Neural cell (in vitro differentiated cells): ENCODE measurements at regions not wholly inside any gene's neighbourhood (a gene's known extent, or its start where the extent isn't known, plus 50 kb on each side); places are given as distances from the start of the nearest gene placed in this dataset.

Experiments used
- H2AFZ ChIP-seq: fragments of 200-600, 300-800 bp; sonication (generic), shearing (Covaris generic); 2 replicates; pipeline ENCODE4 v1.6.0; 2014; ENCODE audit warnings: low read depth, mild to moderate bottlenecking, antibody characterized with exemption, low read length, moderate library complexity
- H3F3A ChIP-seq: fragments of 200-600 bp; shearing (Covaris generic); 2 replicates; pipeline ENCODE4 v1.6.1; 2016; ENCODE audit warnings: mild to moderate bottlenecking, moderate library complexity, mixed read lengths, antibody characterized with exemption, low read length; ENCODE audit not compliant: insufficient read depth, poor library complexity, severe bottlenecking
- H3K27ac ChIP-seq: fragments of 200-600, 300-800 bp; sonication (generic), shearing (Covaris generic); 2 replicates; pipeline ENCODE4 v1.5.1; 2014; ENCODE audit warnings: mild to moderate bottlenecking, low read length, moderate library complexity
- H3K27me3 ChIP-seq: fragments of 300-800, 200-600 bp; sonication (generic), shearing (Covaris generic); 2 replicates; pipeline ENCODE4 v1.6.0; 2014; ENCODE audit warnings: mild to moderate bottlenecking, low read depth, low read length, moderate library complexity; ENCODE audit not compliant: insufficient read depth
- H3K36me3 ChIP-seq: fragments of 300-800, 200-600 bp; sonication (generic), shearing (Covaris generic); 2 replicates; pipeline ENCODE4 v1.5.1; 2014; ENCODE audit warnings: mild to moderate bottlenecking, antibody characterized with exemption, low read length, moderate library complexity; ENCODE audit not compliant: insufficient read depth
- H3K4me2 ChIP-seq: fragments of 300-800, 200-600 bp; sonication (generic), shearing (Covaris generic); 2 replicates; pipeline ENCODE4 v1.6.0; 2014; ENCODE audit warnings: mild to moderate bottlenecking, low read length
- H3K4me3 ChIP-seq: fragments of 300-800, 200-600 bp; sonication (generic), shearing (Covaris generic); 2 replicates; pipeline ENCODE4 v1.5.1; 2014; ENCODE audit warnings: mild to moderate bottlenecking, low read length, moderate library complexity
- H3K79me2 ChIP-seq: fragments of 200-600 bp; shearing (Covaris generic); replicated peaks from 2 replicates; pipeline ENCODE4 v1.6.0; 2014; ENCODE audit warnings: mild to moderate bottlenecking, low read length, moderate library complexity; ENCODE audit not compliant: insufficient read depth
- H3K9ac ChIP-seq: fragments of 300-800, 200-600 bp; sonication (generic), shearing (Covaris generic); 2 replicates; pipeline ENCODE4 v1.6.1; 2016; ENCODE audit warnings: mild to moderate bottlenecking, low read length, mixed read lengths
- H3K9me2 ChIP-seq: fragments of 200-600 bp; shearing (Covaris generic); 2 replicates; pipeline ENCODE4 v1.6.1; 2016; ENCODE audit warnings: mild to moderate bottlenecking, low read length, mixed read lengths; ENCODE audit not compliant: insufficient read depth
- H3K9me3 ChIP-seq: fragments of 200-600, 300-800 bp; sonication (generic), shearing (Covaris generic); 2 replicates; pipeline ENCODE4 v1.6.1; 2016; ENCODE audit warnings: mild to moderate bottlenecking, mixed run types, low read length, moderate library complexity, mixed read lengths
- H4K20me1 ChIP-seq: fragments of 200-600 bp; shearing (Covaris generic); 2 replicates; pipeline ENCODE4 v1.6.1; 2016; ENCODE audit warnings: mild to moderate bottlenecking, mixed run types; ENCODE audit not compliant: insufficient read depth
- EP300 ChIP-seq: fragments of 450-650 bp; conservative IDR thresholded peaks from 2 replicates; pipeline ENCODE4 v1.6.1; 2014; ENCODE audit warnings: antibody characterized with exemption, mild to moderate bottlenecking, moderate library complexity; ENCODE audit not compliant: poor library complexity, severe bottlenecking
- EZH2 ChIP-seq: fragments of 200-600, 300-800 bp; shearing (Covaris generic), sonication (generic); IDR thresholded peaks from 2 replicates; pipeline ENCODE4 v1.6.1; 2014; ENCODE audit warnings: antibody characterized with exemption, low read length, borderline replicate concordance, mild to moderate bottlenecking; ENCODE audit not compliant: insufficient read depth, poor library complexity, severe bottlenecking
- MXI1 ChIP-seq: fragments of 450-650 bp; conservative IDR thresholded peaks from 2 replicates; pipeline ENCODE4 v1.6.1; 2014; ENCODE audit warnings: antibody characterized with exemption, mild to moderate bottlenecking; ENCODE audit not compliant: poor library complexity, severe bottlenecking
- POLR2AphosphoS5 ChIP-seq: IDR thresholded peaks from 2 replicates; pipeline ENCODE4 v1.6.1; 2012
- RAD21 ChIP-seq: fragments of 450-650 bp; conservative IDR thresholded peaks from 2 replicates; pipeline ENCODE4 v1.6.1; 2014; ENCODE audit warnings: antibody characterized with exemption, mild to moderate bottlenecking, moderate library complexity
- SMC3 ChIP-seq: fragments of 450-650 bp; conservative IDR thresholded peaks from 2 replicates; pipeline ENCODE4 v1.6.1; 2014; ENCODE audit warnings: antibody characterized with exemption, mild to moderate bottlenecking, moderate library complexity; ENCODE audit not compliant: poor library complexity
- TAF1 ChIP-seq: IDR thresholded peaks from 2 replicates; pipeline ENCODE4 v1.6.1; 2012; ENCODE audit warnings: low read depth
- TF ChIP-seq, protein P1 (sequence below): fragments of 450-650 bp; IDR thresholded peaks from 2 replicates; pipeline ENCODE4 v1.5.1; 2014; ENCODE audit warnings: antibody characterized with exemption, mild to moderate bottlenecking, moderate library complexity; ENCODE audit not compliant: poor library complexity, severe bottlenecking
- TF ChIP-seq, protein P2 (sequence below): IDR thresholded peaks from 2 replicates; pipeline ENCODE4 v1.6.1; 2012; ENCODE audit warnings: borderline replicate concordance

DNA sequence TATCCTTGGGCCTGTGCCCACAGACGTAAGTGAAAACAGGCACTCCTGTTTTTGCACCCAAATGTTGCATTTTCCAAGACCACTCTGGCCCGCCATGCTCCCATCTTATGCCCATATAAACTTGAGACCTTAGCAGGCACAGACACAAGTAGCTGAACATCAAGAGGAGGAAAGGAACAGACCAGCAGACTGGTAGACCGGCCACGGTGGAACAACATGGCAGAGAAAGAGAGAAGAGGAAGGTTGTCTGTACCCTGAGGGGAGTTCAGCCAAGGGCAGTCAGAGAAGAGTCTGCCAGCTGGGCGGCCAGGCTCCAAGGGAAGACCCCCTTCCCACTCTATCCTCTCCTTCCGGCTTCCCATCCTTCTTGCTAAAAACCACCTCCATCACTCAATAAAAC, 85.3 kb downstream of the GPR37 start:
- no peaks in the 10 kb centered on the region for H3K79me2 ChIP-seq
- TF ChIP-seq POLR2AphosphoS5: no peak
- TF ChIP-seq, protein P1, sequence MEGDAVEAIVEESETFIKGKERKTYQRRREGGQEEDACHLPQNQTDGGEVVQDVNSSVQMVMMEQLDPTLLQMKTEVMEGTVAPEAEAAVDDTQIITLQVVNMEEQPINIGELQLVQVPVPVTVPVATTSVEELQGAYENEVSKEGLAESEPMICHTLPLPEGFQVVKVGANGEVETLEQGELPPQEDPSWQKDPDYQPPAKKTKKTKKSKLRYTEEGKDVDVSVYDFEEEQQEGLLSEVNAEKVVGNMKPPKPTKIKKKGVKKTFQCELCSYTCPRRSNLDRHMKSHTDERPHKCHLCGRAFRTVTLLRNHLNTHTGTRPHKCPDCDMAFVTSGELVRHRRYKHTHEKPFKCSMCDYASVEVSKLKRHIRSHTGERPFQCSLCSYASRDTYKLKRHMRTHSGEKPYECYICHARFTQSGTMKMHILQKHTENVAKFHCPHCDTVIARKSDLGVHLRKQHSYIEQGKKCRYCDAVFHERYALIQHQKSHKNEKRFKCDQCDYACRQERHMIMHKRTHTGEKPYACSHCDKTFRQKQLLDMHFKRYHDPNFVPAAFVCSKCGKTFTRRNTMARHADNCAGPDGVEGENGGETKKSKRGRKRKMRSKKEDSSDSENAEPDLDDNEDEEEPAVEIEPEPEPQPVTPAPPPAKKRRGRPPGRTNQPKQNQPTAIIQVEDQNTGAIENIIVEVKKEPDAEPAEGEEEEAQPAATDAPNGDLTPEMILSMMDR: no peak
- TF ChIP-seq, protein P2, sequence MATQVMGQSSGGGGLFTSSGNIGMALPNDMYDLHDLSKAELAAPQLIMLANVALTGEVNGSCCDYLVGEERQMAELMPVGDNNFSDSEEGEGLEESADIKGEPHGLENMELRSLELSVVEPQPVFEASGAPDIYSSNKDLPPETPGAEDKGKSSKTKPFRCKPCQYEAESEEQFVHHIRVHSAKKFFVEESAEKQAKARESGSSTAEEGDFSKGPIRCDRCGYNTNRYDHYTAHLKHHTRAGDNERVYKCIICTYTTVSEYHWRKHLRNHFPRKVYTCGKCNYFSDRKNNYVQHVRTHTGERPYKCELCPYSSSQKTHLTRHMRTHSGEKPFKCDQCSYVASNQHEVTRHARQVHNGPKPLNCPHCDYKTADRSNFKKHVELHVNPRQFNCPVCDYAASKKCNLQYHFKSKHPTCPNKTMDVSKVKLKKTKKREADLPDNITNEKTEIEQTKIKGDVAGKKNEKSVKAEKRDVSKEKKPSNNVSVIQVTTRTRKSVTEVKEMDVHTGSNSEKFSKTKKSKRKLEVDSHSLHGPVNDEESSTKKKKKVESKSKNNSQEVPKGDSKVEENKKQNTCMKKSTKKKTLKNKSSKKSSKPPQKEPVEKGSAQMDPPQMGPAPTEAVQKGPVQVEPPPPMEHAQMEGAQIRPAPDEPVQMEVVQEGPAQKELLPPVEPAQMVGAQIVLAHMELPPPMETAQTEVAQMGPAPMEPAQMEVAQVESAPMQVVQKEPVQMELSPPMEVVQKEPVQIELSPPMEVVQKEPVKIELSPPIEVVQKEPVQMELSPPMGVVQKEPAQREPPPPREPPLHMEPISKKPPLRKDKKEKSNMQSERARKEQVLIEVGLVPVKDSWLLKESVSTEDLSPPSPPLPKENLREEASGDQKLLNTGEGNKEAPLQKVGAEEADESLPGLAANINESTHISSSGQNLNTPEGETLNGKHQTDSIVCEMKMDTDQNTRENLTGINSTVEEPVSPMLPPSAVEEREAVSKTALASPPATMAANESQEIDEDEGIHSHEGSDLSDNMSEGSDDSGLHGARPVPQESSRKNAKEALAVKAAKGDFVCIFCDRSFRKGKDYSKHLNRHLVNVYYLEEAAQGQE: no peak
- TF ChIP-seq RAD21: no peak
- no peak for TF ChIP-seq EP300
- no peak for TF ChIP-seq TAF1
- no peak for TF ChIP-seq SMC3
- TF ChIP-seq MXI1: no peak
- TF ChIP-seq EZH2: no peak
- no peaks in the 10 kb centered on the region for H4K20me1 ChIP-seq
- H3K27me3 ChIP-seq: no peaks in the 10 kb centered on the region
- H3K9me3 ChIP-seq: no peaks in the 10 kb centered on the region
- H2AFZ ChIP-seq: no peak overlapping the region
- no peaks in the 10 kb centered on the region for H3K9me2 ChIP-seq
- H3K27ac ChIP-seq: no peak overlapping the region
- no peaks in the 10 kb centered on the region for H3F3A ChIP-seq
- no peak overlapping the region for H3K4me2 ChIP-seq
- no peak overlapping the region for H3K4me3 ChIP-seq
- H3K36me3 ChIP-seq: no peaks in the 10 kb centered on the region
- H3K9ac ChIP-seq: no peak overlapping the region

DNA sequence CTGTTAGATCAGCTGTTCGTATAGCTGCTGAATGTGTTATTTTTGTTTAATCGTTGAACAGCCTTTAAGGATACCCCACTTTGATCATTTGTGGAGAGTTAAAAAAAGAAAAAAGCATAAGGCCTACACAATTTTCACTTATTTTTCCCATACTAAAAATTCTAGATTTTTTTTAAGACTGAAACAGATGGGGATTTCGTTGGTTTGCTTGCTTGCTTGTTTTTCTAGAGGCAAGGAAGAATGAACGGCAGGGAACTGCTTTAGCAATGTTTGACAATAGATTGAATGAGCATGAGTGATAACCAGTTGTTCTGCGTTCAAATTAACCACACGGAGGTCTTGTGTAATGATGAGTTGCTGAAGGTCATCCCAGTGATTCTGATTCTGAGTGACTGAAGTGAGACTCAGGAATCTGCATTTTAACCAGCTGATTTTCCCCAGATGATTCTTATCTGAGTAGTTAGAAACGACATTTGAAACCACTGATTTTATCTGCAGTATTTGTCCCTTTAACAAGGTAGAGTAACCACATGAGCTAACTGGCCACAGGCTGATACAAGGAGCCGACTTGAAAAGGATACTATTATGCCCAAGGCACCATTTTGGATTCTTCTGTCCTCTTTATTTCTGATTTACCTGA, 85.9 kb downstream of the GPR37 start:
- Histone ChIP-seq H3K9ac (no peak overlapping the region), H3K79me2 (no peaks in the 10 kb centered on the region), H3K9me2 (no peaks in the 10 kb centered on the region), H4K20me1 (no peaks in the 10 kb centered on the region), H3K4me2 (no peak overlapping the region), H3K27ac (no peak overlapping the region), H3F3A (no peaks in the 10 kb centered on the region), H3K36me3 (no peaks in the 10 kb centered on the region), H2AFZ (no peak overlapping the region), H3K9me3 (no peaks in the 10 kb centered on the region), H3K27me3 (no peaks in the 10 kb centered on the region), H3K4me3 (no peak overlapping the region)
- no peak for TF ChIP-seq TAF1
- no peak for TF ChIP-seq MXI1

DNA sequence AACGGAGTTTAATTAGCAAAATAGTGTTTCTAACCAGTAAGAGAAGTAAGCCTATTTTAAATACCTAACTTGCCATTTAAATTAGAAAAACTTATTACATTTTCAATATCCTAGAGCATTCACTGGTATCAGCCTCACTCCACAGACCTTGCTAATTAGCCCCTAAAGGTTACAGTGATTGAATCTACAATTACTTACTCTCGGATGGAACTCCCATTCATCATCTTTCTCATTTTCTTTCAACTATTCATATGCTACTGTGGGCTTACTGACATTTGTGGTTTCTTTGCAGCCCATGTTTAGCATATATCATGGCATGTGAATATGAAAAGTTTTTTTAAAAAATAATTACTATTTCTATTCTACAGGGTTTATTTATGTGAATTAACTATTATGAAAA, 86.4 kb downstream of the GPR37 start:
- Histone ChIP-seq H3K79me2 (no peaks in the 10 kb centered on the region), H3K9me2 (no peaks in the 10 kb centered on the region), H4K20me1 (no peaks in the 10 kb centered on the region), H3K36me3 (no peaks in the 10 kb centered on the region), H3K27ac (no peak overlapping the region), H2AFZ (no peak overlapping the region), H3K27me3 (no peaks in the 10 kb centered on the region), H3K9me3 (no peaks in the 10 kb centered on the region), H3K4me2 (no peak overlapping the region), H3F3A (no peaks in the 10 kb centered on the region), H3K9ac (no peak overlapping the region), H3K4me3 (no peak overlapping the region)
- TF ChIP-seq EP300: no peak
- TF ChIP-seq EZH2: no peak
- TF ChIP-seq RAD21: no peak
- no peak for TF ChIP-seq SMC3
- TF ChIP-seq, protein P1: no peak
- TF ChIP-seq, protein P2: no peak
- no peak for TF ChIP-seq MXI1
- TF ChIP-seq TAF1: no peak
- no peak for TF ChIP-seq POLR2AphosphoS5
